ENCODE measurements at regions not wholly inside any gene's neighbourhood (a gene's known extent, or its start where the extent isn't known, plus 50 kb on each side); places are given as distances from the start of the nearest gene placed in this dataset.

DNA sequence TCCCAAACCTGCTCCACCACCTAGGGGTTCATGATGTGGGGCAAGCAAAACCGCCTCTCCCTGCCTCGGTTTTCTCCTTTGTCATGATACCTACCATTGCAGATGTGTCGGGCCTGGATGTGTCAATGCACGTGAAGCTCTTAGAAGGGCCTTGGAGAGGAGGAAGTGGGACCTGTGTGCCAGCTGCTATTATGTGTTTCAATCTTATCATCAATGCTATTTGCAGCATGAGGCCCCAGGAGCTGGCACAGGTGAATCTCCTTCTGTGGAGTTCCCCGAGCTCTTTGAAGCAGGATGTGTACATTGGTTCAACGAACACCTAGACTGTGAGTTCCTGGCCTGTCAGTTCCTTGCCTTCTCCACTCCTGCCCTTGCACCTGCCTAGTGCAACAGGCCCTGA lies 331.6 kb downstream of the CTTN start:
- TF ChIP-seq CREB1 (IDR thresholded peaks at IDR 0.05; ENCODE audit: low read depth) (no peak), TCF12 (IDR thresholded peaks at IDR 0.05; ENCODE audit: low read depth) (no peak), TAF1 (IDR thresholded peaks at IDR 0.05; ENCODE audit: low read depth) (no peak), ZBTB7A (IDR thresholded peaks at IDR 0.05; ENCODE audit: low read depth) (no peak), YY1 (IDR thresholded peaks at IDR 0.05; ENCODE audit: low read depth) (no peak), NFIC (IDR thresholded peaks at IDR 0.05) (no peak)
- TF ChIP-seq, protein P1, sequence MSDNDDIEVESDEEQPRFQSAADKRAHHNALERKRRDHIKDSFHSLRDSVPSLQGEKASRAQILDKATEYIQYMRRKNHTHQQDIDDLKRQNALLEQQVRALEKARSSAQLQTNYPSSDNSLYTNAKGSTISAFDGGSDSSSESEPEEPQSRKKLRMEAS (IDR thresholded peaks at IDR 0.05): no peak
